MM.1S (cell line): ENCODE measurements at regions not wholly inside any gene's neighbourhood (a gene's known extent, or its start where the extent isn't known, plus 50 kb on each side); places are given as distances from the start of the nearest gene placed in this dataset.

Experiments used
- DNase-seq: peaks from one replicate; pipeline ENCODE4 v3.0.0-alpha.2; 2015
- H2AFZ ChIP-seq: fragments of 300-600 bp; sonication (generic); 2 replicates; pipeline ENCODE4 v1.6.0; 2016; ENCODE audit warnings: antibody characterized with exemption, low read length
- H3F3A ChIP-seq: fragments of 300-600 bp; sonication (generic); 2 replicates; pipeline ENCODE4 v1.6.1; 2016; ENCODE audit warnings: mild to moderate bottlenecking, antibody characterized with exemption, low read length, moderate library complexity, mixed read lengths; ENCODE audit not compliant: insufficient read depth
- H3K27ac ChIP-seq: fragments of 300-600 bp; sonication (generic); 2 replicates; pipeline ENCODE4 v1.5.1; 2016; ENCODE audit warnings: mild to moderate bottlenecking, low read length
- H3K27me3 ChIP-seq: fragments of 300-600 bp; sonication (generic); replicated peaks from 2 replicates; pipeline ENCODE4 v1.6.0; 2016; ENCODE audit warnings: low read length; ENCODE audit not compliant: insufficient read depth
- H3K36me3 ChIP-seq: fragments of 300-600 bp; sonication (generic); replicated peaks from 2 replicates; pipeline ENCODE4 v1.6.1; 2016; ENCODE audit warnings: mild to moderate bottlenecking, low read length, mixed read lengths; ENCODE audit not compliant: insufficient read depth
- H3K4me1 ChIP-seq: fragments of 300-600 bp; sonication (generic); 2 replicates; pipeline ENCODE4 v1.6.1; 2016; ENCODE audit warnings: low read length, mixed read lengths
- H3K4me2 ChIP-seq: fragments of 300-600 bp; sonication (generic); 2 replicates; pipeline ENCODE4 v1.6.0; 2016; ENCODE audit warnings: low read depth, low read length
- H3K4me3 ChIP-seq: fragments of 300-600 bp; sonication (generic); 2 replicates; pipeline ENCODE4 v1.5.1; 2016; ENCODE audit warnings: low read length, mixed read lengths
- H3K79me2 ChIP-seq: fragments of 300-600 bp; sonication (generic); 2 replicates; pipeline ENCODE4 v1.6.1; 2016; ENCODE audit warnings: mixed run types, low read length, mixed read lengths
- H3K9ac ChIP-seq: fragments of 300-600 bp; sonication (generic); 2 replicates; pipeline ENCODE4 v1.6.1; 2016; ENCODE audit warnings: low read length, mixed read lengths
- H3K9me2 ChIP-seq: fragments of 300-600 bp; sonication (generic); replicated peaks from 2 replicates; pipeline ENCODE4 v1.6.1; 2016; ENCODE audit warnings: mild to moderate bottlenecking, low read length, mixed read lengths; ENCODE audit not compliant: insufficient read depth
- H3K9me3 ChIP-seq: fragments of 300-600 bp; sonication (generic); replicated peaks from 2 replicates; pipeline ENCODE4 v1.6.1; 2016; ENCODE audit warnings: mild to moderate bottlenecking, low read length, mixed read lengths; ENCODE audit not compliant: insufficient read depth
- H4K20me1 ChIP-seq: fragments of 300-600 bp; sonication (generic); 2 replicates; pipeline ENCODE4 v1.6.1; 2016; ENCODE audit warnings: mild to moderate bottlenecking, low read length, moderate library complexity, mixed read lengths; ENCODE audit not compliant: insufficient read depth
- EZH2 ChIP-seq: fragments of 300-600 bp; sonication (generic); optimal IDR thresholded peaks from 2 replicates; pipeline ENCODE3; 2017; ENCODE audit warnings: low read depth, mild to moderate bottlenecking, antibody characterized with exemption, low read length, mixed read lengths
- EZH2phosphoT487 ChIP-seq: fragments of 300-600 bp; sonication (generic); IDR thresholded peaks from 2 replicates; pipeline ENCODE4 v1.6.1; 2018; ENCODE audit warnings: antibody characterized with exemption, low read length
- TF ChIP-seq, protein P1 (sequence below): fragments of 300-600 bp; sonication (generic); IDR thresholded peaks from 2 replicates; pipeline ENCODE4 v1.5.1; 2016; ENCODE audit warnings: antibody characterized with exemption, low read length, mixed read lengths

DNA sequence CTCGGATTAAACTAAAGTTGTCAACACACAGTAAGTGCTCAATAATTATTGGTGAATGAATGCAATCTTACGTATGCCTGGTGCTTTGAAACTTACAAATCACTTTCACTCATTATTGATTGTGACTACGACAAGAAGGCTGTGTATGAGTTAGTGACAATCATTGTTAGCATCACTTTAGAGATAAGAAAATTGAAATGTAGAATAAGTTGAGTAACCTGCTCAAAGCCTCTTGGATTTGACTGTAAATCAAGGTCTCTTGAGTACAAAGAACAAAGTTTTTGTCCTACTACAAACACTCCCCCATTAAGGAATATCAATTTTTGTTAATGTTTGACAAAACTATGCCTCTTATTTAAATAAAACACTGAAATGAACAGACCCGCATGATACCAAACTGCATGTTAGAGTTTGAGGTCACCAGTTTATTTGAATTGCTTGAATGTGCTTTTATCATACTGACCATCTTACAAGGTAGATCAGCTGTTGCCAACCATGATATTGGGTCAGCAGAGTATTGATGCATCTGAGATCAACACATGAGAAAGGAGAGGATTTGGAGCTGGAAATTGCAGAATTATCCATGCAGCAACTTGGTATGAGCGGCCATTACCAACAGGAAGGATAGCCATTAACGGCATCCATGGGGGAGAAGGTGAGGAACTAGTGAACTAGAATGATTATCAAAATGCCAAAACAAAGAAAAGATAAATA, 142.1 kb downstream of the IRS1 start:
- Histone ChIP-seq H3K36me3 (no peaks in the 10 kb centered on the region), H3K4me1 (no peaks in the 10 kb centered on the region), H3K27ac (no peak overlapping the region), H3K9me3 (no peaks in the 10 kb centered on the region), H3K27me3 (no peaks in the 10 kb centered on the region), H3F3A (no peaks in the 10 kb centered on the region), H3K4me2 (no peak overlapping the region), H3K4me3 (no peak overlapping the region), H4K20me1 (no peaks in the 10 kb centered on the region), H3K9ac (no peak overlapping the region), H3K79me2 (no peaks in the 10 kb centered on the region), H2AFZ (no peak overlapping the region), H3K9me2 (no peaks in the 10 kb centered on the region)
- no peak for TF ChIP-seq EZH2phosphoT487
- TF ChIP-seq, protein P1, sequence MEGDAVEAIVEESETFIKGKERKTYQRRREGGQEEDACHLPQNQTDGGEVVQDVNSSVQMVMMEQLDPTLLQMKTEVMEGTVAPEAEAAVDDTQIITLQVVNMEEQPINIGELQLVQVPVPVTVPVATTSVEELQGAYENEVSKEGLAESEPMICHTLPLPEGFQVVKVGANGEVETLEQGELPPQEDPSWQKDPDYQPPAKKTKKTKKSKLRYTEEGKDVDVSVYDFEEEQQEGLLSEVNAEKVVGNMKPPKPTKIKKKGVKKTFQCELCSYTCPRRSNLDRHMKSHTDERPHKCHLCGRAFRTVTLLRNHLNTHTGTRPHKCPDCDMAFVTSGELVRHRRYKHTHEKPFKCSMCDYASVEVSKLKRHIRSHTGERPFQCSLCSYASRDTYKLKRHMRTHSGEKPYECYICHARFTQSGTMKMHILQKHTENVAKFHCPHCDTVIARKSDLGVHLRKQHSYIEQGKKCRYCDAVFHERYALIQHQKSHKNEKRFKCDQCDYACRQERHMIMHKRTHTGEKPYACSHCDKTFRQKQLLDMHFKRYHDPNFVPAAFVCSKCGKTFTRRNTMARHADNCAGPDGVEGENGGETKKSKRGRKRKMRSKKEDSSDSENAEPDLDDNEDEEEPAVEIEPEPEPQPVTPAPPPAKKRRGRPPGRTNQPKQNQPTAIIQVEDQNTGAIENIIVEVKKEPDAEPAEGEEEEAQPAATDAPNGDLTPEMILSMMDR: no peak
- TF ChIP-seq EZH2: no peak
- no peak for DNase-seq

DNA sequence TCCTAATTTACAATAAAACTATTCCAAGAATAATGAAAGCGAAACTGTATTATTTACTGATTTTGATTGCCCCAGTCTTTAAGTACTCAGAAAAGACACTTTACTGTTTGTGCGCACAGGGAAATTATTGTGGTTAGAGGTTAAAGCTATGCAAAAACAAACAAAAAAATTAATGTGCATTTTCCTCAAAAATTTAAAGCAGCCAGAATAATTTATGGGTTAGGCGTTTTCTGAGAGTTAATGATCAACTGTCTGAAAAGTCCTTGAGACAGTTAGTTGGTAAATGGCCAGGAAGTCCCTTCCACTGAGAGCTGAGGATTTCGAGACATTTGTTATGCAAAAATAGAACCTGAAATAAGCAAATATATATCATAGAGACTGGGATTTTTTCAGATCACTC, 143.3 kb downstream of the IRS1 start:
- Histone ChIP-seq H3K36me3 (no peaks in the 10 kb centered on the region), H3K27ac (no peak overlapping the region), H3F3A (no peaks in the 10 kb centered on the region), H3K9me3 (no peaks in the 10 kb centered on the region), H4K20me1 (no peaks in the 10 kb centered on the region), H3K9ac (no peak overlapping the region), H3K4me3 (no peak overlapping the region), H3K4me1 (no peaks in the 10 kb centered on the region), H3K27me3 (no peaks in the 10 kb centered on the region), H3K4me2 (no peak overlapping the region), H3K79me2 (no peaks in the 10 kb centered on the region), H3K9me2 (no peaks in the 10 kb centered on the region), H2AFZ (no peak overlapping the region)
- no peak for DNase-seq
- TF ChIP-seq, protein P1: no peak
- no peak for TF ChIP-seq EZH2phosphoT487
- TF ChIP-seq EZH2: no peak

DNA sequence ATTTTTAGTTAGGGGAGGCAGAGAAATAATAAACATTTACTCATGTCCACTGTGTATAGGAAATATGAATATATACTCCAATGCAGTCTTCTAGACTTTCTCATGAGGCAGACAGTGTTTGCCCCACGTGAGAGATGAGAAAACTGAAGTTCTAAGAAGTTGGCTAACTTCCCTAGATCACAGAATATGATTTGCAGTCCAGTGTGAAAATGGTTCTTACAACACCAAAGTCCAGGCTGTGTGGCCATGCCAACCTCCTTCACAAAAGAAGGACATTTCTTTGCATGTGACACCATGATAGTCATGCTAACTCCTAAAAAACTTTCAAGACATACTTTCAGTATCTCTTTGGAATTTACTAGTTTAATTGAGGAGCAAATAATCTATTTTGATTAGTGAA, 143.7 kb downstream of the IRS1 start:
- no peaks in the 10 kb centered on the region for H4K20me1 ChIP-seq
- no peak overlapping the region for H3K9ac ChIP-seq
- TF ChIP-seq, protein P1: no peak
- TF ChIP-seq EZH2 (no peak), EZH2phosphoT487 (no peak)
- no peak overlapping the region for H3K27ac ChIP-seq
- no peak for DNase-seq
- H3K27me3 ChIP-seq: no peaks in the 10 kb centered on the region
- no peaks in the 10 kb centered on the region for H3K9me2 ChIP-seq
- no peak overlapping the region for H2AFZ ChIP-seq
- H3K36me3 ChIP-seq: no peaks in the 10 kb centered on the region
- no peaks in the 10 kb centered on the region for H3K79me2 ChIP-seq
- H3K9me3 ChIP-seq: no peaks in the 10 kb centered on the region
- H3K4me3 ChIP-seq: no peak overlapping the region
- no peak overlapping the region for H3K4me2 ChIP-seq
- no peaks in the 10 kb centered on the region for H3F3A ChIP-seq
- no peaks in the 10 kb centered on the region for H3K4me1 ChIP-seq
